GM18517 (cell line): ENCODE measurements at regions not wholly inside any gene's neighbourhood (a gene's known extent, or its start where the extent isn't known, plus 50 kb on each side); places are given as distances from the start of the nearest gene placed in this dataset.
"Not testable (repeated sequence)": the region's sequence is repeated elsewhere in the genome, so short reads cannot be mapped to it uniquely, and the experiment has no call there.

ENCODE experiments used
- ATAC-seq: cut with Tn5 transposase; IDR thresholded peaks from one replicate; pipeline ENCODE4 v1.9.1; 2021; ENCODE audit warnings: mild to moderate bottlenecking, moderate library complexity; ENCODE audit not compliant: unreplicated experiment

DNA sequence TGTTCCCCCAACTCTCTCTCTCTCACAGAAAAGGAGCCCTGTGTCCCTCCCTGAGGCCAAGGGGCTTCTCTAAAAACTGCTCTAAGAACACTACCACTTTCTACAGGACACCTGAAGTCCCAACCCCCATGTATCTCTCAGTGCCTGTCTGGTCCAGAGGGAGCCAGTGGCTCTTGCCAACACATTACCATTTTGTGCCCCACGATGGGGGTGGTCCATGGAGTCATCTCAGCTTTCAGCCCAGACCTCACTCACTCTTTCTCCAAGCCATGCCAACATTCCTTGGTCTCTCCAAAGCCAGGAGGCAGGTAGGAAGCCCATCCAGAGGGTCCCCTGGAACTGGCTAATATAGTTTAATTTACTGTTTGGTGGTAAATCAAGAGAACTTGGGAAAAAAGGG is 962.1 kb upstream of the DEFB115 start:
- not testable (repeated sequence) for ATAC-seq

DNA sequence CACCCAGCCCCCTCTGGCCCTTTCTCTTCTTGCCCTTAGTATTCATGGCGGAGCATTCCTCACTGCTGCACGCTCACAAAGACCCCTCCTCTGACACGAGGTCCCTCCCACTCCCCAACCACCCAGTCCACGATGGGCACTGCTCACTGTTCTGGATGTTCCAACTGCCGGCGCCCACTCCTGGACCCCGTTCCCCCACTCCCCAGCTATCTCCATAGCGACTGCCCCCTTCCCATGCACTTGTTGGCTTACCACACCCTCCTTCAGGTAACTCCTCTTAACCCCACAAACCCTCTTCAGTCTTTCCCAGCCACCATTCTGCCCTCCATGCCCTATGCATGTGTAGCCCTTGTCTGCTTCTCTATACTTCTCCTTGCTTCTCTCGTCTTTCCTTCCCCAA is 961.5 kb upstream of the DEFB115 start:
- ATAC-seq = not testable (repeated sequence)

DNA sequence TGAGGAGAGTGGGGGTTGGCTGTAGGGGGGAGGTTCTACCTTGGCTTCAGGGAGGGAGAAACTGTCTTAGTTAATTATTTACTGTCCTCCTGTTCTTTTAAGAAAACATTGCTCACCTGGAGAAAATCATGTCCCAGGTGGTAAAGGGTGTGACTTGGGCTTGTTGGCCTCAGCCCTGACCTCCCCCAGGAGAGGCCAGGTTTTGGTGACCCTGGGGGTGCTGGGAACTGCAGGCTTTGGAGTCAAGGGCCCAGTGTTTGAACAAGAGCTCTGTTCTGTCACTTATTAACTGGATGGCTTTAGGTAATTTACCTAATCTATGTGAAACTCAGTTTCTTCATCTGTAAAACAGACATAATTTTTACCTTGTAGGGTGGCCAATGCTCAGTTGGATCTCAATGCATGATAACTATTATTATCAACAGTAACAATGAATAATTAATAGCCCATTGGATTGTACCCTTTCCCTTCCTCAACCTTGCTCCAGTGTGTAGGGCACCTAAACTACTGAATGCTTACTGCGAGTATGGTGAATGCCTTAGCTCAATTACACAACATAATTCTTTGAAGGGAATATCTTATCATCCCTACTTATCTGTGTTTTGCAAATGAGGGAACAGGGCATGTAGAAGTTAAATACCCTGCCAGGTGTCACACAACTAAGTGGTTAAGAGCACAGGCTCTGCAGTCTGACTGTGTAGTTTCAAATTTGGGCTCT is 959.4 kb upstream of the DEFB115 start:
- ATAC-seq = not testable (repeated sequence)

DNA sequence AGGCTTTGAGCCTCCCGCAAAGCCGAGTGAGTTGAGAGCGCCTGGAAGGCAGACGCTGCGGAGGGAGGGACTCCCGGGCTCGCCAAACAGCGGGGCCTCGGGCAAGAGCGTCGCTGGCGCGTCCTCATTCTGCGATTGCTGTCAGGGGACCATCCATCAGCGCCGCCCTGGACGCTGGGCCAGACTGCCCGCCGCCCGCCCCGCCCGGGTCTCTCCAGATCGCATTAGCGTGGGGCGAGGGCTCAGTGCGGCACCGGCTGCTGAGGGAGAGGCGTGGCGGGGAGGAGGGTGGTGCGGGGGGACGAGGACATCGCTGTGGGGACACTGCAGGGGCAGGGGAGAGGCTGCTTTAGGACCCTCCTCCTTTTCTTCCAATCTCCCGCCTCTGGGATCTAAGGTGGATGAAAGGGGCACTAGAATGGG is 957.2 kb upstream of the DEFB115 start:
- ATAC-seq = not testable (repeated sequence)

DNA sequence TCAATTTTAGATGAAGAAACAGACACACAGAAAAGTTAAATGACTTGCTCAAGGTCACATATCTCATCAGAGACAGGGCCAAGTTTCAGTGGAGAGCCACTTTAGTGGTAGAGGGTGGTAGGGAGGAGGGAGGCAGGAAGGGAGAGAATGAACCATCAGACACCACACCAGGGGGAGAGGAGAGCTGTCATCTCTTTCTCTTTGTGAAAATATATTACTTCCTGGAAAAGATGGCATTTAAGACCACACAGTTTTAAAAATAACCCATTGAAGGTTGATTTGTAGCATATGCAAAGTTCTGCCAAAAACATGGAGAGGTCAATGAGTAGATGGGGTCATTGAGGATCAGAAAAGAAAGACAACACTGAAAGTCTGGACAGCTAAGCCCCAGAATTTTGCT is 954.7 kb upstream of the DEFB115 start:
- not testable (repeated sequence) for ATAC-seq

DNA sequence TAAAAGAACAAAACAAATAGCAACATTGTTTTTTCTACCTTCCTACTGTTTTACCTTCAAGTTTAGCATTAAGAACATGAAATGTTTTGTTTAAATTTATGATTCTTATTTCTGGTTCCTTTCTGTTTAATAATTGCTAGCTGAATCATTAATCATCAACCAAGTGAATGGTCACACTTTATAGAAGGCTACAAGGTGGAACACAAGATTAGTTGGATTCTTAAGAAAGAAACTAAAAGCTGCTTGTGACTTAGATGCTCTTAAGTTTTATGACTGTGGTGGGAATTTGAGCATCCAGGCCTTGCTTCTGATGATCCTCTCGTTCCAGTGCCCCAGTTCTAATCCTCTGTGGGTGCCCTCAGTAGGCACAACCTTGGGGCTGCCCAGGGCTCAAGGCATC is 947.5 kb upstream of the DEFB115 start:
- not testable (repeated sequence) for ATAC-seq

DNA sequence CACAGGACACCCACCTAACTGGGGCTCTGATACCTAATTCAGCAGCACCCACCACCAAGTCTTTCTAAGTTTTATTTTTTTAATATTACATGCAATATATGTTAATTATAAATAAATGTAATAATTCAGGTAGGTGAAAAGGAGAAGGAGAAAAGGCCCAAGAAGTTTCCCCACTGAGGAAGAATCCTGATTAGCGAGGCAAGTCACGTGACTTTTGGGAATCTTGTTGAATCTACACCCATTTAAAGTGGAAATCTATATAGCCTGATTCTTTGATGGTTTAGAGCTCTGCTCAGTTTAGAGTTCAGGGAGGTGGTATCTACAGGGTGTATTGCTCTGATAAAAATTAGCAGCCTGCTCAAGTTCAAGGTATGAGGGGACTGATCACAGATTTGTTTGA is 947.1 kb upstream of the DEFB115 start:
- not testable (repeated sequence) for ATAC-seq

DNA sequence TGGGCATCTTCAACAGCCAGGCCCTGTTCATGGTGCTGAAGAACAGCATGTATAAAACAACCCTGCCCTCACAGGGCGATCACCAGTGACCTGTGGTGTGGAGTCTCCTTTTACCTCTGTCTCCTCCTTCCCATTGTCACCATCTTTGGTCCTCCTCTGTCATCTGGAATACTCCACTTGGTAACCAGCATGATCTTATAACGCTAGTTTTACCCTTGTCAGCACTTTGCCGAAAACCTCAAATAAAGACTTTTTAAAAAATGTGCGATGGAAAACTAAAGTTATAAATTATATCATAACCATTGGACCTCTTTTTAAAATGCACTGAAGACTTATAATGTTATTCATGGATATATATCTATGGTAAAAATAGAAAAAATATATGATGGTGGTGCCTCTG is 945.2 kb upstream of the DEFB115 start:
- ATAC-seq = not testable (repeated sequence)

DNA sequence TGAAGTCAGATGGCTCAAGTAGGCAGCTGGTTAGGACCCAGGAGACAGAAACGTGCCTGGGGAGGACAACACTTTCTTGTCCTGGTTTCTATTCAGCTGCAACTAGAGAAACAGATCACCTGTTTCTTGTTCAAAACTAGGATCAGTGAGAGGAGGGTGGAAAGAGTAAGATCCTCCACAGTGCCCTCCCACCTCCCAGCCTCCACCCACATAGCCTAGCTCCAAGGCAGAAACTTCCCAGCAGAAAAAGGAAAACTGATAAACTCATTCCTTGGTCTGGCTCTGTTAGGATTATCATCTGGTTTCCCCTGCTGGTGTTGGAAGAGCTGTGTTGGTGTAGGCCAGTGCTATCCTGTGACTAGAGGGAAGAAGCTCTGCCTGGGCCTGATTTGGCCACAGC is 943.8 kb upstream of the DEFB115 start:
- not testable (repeated sequence) for ATAC-seq

DNA sequence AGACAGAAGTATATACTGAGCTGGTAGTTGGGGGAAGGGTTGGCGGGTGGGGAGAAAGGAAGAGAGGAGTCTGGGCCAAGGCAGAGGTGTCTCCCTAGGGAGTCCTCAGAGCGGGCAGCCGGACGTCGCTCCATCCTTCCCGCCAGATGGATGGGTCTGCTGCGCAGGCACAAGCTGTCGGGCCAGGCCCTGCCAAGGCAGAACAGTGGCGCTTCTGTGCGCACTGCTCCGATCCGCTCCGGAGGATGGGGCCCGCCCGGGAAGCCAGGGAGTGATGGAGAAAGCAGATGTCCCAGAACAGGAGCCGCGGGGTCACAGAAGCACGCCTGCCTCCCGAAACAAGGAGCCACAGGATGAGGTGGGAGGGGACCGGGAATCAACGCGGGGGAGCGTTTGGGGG is 941.4 kb upstream of the DEFB115 start:
- not testable (repeated sequence) for ATAC-seq

DNA sequence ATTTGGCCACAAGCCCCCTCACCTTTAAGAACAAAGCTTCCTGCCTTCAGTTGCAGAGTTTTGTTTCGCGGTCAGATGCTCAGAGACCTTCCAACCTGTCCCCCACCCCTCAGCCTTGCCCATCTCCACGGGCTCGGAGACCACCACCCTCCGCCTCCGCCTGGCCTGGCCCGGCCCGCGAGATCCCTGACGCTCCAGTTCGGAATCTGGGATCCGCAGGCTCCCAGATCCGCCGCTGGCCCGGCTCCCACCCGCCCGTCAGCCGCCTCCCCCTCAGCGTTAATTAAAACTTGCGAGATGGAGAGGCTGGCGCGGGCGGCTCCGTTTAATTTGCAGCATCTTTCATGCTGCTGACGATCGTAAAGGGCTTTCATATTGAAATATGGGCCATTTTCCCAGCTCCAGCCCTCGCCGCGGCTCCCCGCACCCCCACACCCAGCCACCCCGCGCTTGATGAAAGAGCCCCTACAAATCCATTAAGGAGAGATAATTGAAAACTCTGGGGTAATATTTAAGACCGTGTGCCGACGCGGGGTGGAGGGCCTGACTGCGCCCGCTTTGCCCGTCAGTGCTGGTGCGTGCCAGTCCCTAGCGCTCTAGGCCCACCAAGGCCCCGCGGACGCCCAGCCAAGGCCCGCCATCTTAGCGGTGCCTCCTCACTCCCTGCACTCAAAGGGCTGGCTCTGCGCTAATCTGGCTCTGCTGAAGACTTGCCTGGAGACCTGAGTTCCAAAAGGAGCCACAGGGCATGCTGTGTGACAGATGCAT is 940.7 kb upstream of the DEFB115 start:
- ATAC-seq = not testable (repeated sequence)

DNA sequence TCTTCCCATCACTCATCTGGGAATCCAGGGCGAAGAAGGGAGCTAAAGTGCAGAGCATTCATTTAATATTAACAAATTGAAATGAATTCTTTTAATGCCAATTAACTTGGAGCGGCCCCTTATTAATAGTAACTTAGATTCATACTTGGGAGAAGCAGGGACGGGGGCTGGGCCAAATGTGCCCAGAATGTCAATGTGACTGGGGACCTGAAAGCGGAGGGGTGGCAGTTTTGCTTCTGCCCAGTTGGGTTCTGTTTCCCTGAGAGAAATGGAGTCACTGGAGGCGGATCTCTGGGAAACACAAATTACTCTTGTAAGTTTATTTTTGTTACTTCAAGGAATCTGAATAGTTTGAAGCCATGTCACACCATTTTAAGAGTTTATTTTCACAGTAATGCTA is 923.7 kb upstream of the DEFB115 start:
- ATAC-seq = not testable (repeated sequence)

DNA sequence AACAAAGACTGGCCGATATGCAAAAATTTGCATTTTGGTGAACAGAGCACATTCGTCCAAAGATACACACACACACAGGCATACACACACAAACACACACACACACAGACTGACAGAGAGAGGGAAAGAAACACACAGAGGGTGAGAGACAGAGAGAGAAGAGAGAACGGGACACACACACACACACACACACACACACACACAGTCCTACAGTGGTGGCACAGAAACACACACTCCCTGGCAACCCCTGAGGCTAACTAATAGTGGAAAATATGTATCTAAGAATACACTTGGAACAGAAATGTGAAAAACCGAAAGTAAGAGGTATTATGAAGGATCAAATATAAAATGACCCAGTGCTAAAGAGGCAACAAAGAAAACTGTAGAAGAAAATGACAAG is 919.9 kb upstream of the DEFB115 start:
- not testable (repeated sequence) for ATAC-seq

DNA sequence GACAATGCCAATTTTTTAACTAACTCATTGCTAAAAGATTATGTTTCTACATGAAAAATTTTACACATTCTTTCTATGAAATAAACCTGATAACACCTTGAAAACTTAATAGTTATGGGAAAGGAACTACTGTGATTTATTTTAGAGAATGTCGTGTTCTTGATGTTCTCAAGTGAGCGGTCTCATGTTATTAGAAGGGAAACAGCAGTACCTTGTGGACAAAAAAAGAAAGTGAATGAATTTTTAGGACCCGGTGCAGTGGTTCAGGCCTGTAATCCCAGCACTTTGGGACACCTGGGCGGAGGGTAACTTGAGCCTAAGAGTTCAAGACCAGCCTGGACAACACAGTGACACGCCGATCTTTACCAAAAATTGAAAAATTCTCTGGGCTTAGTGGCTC is 908.5 kb upstream of the DEFB115 start:
- not testable (repeated sequence) for ATAC-seq

DNA sequence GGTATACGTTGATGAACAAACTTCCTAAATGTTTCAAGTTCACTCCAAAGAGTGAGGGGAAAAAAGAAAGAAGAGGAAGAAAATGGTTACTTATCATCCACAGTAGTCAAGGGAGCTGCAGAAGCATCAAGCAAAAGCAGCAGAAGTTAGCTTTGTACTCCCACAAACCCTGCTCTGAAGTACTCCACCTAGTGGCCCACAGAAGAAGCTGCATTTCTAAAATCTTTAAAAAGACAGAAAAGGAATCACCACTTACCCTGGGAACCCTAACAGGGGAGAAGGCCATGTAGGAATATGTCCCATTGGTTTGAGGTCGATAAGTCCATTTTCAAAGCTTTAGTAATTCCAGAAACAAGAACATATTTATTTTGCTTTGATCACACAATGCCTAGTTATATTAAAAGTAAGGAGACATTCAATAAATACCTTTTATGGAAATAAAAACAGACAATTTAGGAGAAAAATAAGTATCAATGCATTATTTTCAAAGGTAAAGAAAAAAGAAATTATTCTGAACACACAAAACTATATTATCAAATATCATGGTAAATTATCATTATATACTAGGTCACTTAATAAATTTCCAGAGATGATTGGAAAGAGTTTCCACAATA is 900.5 kb upstream of the DEFB115 start:
- ATAC-seq = not testable (repeated sequence)

DNA sequence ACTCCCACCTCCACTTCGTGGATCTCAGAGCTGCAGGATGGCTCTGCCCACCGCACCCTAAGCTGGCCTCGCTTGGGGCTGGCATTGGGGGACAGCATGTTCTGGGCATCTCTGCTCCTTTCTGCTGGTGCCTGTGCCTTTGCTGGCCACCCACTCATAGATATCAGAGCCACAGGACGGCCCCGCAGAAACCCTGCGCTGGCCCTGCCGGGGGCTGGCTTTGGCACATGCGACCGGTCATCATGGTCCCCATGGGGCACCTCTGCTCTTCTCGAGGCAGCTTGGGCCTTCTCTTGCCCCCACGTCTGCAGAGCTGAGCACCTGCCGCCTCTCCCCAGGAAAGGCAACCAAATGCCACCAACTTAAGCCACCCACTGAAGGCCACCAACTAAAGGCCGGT is 895.7 kb upstream of the DEFB115 start:
- ATAC-seq = not testable (repeated sequence)

DNA sequence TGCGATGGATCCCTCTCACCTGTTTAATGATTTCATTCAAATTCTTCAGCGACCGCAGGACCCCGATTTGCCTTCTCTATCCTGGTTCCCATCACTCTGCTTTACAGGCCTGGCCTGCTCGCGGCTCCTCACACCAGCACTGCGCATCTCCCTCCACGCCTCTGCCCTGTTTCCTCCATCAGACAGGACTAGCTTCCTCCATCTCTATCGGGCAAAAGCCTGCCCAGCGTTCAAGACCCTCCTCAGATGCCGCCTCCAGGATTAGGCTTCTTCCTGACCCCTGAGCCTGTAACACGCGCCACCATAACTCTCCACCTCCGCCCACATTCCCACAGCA is 881.1 kb upstream of the DEFB115 start:
- ATAC-seq = not testable (repeated sequence)

DNA sequence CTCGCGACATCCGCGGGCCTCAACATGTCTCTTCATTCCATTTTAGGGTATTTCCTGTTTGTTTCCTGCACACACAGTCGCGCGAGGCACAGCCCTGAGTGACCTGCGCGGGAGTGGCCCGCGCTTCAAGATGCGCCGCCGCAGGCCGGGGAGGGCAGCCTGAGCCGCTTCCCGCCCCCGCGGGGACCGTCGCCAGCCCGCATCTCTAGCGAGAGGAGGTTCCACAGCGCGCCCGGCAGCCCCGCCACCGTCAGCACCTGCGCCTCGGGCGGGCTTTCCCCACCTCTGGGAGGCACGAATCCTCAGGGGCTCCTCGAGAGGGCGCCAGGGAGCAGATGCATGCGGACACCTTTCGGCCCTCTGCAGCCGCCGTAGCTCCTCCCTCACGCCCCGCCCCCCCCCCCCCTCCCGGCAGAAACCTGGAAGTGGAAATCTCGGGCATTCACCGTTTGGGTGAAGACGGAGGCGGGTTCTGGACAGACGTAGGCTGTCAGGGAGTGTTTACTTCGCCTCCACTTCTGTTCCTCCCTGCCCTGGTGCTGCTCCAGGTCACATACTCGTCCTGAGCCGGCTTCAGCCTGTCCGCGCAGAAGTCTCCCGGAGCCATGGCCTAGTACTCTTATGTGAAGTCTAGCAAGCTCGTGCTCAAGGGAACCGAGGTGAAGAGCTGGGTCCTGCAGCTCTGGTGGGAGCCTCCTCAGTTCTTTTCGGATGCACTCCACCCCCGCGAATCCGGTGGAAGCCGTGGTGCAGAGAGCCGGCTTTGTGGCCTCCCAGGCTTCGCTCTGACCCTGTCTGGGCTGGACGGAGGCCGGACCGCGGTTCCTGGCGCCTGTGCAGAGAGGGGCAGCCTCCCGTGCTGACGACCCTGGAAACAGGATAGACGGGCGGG is 880.5 kb upstream of the DEFB115 start:
- peak; percentile 88 for ATAC-seq

DNA sequence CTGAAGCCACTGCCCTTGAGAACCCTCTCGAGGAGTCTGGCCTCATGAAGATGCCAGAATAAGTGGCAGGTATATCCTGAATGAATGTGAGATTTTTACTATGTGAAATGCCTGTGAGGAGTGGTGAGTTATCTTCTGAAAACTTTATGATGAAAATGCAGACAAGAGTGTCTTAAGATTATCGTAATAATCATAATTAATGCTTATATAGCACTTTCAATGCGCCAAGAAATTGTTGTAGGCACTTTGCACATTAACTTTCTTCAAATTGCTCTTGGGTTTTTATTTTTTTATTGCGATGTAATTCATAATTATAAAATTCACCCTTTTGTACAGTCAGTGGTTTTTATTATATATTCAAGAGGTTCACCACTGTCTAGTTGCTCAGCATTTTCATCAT is 879.1 kb upstream of the DEFB115 start:
- not testable (repeated sequence) for ATAC-seq

DNA sequence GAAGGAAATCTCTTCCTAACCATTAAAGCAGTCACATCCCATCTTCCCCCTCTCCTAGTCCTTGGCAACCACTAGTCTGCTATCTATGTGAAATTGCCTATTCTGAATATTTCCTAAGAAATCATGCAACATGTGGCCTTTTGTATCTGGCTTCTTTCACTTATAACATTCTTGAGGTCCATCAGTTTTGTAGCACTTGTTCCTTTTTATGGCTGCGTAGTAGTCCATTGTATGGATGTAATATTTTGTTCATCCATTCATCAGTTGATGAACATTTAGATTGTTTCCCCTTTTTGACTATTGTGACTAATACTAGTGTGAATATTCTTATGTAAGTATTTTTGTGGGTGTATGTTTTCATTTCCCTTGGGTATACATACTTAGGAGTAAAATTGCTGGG is 878.7 kb upstream of the DEFB115 start:
- ATAC-seq = not testable (repeated sequence)

DNA sequence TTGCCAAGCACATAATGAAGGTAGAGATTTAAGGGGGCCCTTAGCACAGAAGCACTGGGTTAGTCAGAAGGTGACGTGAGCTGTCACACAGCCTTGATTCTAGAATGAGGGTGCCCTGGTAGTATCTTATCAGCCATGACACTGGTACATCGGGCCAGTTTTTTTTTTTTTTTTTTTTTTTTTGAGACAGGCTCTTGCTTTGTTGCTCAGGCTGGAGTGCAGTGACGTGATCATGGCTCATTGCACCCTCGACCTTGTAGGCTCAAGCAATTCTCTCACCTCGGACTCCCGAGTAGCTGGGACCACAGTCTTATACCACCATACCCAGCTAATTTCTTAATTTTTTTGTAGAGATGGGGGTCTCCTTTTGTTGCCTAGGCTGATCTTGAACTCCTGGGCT is 872.6 kb upstream of the DEFB115 start:
- ATAC-seq = not testable (repeated sequence)
